ENCODE measurements at regions not wholly inside any gene's neighbourhood (a gene's known extent, or its start where the extent isn't known, plus 50 kb on each side); places are given as distances from the start of the nearest gene placed in this dataset.

DNA sequence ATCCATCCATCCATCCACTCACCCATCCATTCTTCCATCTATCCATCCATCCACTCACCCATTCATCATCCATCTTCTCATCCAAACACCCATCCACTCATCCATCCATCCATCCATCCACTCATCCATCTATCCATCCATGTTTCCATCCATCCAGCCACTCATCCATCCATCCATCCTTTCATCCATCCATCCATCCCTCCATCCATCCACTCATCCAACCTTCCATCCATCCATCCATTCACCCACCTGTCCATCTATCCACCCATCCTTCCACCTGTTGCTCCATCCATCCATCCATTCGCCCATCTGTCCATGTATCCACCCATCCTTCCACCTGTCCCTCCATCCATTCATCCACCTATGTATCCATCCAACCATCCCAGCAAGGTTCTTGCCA, 378.4 kb upstream of the PFKP start:
- DNase-seq, result no peak

DNA sequence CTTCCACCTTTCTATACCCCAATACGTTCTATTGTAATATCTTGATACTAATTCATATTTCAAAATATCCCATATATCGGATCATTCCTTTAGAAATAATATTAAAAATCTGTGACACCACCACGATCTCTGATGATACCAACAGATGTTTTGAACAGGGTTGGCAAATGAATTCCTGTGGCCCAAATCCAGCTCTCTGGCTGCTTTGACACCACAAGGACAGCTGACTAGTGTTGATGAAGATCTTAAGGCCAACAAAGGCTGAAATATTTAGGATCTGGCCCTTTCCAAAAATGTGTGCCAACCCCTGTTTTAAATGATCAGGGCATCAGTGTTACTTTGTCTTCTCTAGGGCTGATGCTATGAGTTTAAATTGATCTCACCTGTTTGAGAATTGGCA, 380.7 kb upstream of the PFKP start:
- DNase-seq, result no peak

DNA sequence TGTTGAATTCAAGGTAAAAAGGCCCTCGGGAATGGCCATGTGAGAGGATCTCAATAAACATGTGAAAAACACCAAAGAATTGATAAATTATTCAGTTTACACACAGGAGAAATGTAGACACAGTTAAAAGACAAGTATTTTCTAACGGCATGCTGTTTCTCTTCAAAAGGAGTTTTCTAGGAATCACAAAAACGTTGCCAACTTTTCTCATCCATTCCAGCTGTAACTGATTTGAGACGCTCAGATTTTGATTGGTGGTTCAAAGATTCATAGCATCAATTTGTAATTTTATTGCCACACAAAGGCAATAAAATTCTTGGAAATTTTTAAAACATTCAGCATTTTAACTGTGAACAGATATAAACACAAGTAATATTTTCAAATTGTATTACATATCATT, 384.9 kb upstream of the PFKP start:
- no peak for DNase-seq

DNA sequence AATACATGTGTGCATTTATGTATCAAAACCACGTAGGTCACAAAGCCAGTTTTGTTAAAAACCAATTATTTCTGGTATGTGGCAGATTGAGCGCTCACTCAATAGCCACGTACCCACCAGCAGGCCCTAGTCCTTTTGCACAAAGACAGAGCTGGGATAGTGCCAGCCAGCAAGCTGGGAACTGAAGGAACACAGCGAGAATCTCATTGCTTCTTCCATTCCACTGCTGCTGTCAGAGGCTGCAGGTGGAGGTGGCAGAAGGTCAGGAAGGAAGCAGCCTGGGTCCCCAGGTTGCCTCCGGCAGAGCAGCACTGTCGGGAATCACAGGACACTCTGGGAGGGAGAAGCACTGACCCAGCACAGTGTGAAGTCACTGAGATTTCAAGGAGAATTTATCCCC, 385.5 kb upstream of the PFKP start:
- DNase-seq, result no peak

DNA sequence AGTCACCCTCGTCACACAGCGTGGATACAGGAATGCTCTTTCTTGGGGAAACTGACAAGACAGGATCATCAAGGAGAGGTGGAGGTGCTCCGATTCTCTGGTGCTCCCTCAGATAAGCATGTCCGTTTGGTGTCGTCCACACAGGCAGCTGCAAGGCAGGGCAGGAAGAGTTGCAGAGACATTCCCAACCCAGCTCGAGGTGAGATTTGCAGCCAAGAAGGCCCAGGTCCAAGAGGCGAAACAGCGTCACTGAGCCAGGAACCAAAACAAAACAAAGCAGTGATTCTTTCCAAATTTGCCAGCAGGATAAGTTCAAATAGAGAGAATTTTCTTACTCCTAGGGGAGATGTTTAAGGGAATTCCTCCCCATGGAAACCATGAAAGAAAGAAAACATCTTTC, 386.5 kb upstream of the PFKP start:
- no peak for DNase-seq

DNA sequence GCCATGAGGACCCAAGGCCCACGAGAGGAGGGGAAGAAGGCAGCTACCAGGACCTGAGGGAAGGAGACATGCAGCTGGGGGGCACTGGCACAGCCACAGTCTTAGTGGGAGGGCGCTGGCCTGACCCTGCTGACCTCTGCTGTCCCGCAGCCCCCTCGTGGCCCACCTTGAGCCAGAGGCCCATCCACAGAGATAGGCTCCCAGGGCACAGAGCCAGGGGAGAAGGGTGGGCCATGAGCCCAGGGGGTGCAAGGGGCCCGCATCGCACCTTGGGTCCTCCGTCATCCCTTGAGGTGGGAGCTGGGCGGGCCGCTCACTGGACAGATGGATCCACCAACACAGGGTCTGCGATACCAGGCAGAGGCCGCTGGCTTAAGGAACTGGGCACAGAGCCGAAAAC, 387.7 kb upstream of the PFKP start:
- DNase-seq, result no peak

DNA sequence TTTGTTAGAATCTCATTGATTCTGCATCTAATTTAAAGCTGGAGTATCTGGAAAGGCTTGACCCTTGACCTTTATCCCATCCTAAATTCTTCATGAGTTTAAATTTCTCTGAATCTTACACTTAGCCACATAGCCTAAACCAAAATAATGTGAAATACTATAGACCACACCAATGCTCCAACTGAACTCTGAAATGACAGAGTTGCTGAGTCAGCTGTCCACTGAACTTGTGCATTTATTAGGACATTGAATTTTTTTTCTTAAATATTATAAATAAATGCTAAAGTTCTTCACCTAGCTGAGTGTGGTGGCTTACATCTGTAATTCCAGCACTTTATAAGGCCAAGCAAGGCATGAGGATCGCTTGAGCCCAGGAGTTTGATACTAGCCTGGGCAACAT, 390.9 kb upstream of the PFKP start:
- DNase-seq, result no peak

DNA sequence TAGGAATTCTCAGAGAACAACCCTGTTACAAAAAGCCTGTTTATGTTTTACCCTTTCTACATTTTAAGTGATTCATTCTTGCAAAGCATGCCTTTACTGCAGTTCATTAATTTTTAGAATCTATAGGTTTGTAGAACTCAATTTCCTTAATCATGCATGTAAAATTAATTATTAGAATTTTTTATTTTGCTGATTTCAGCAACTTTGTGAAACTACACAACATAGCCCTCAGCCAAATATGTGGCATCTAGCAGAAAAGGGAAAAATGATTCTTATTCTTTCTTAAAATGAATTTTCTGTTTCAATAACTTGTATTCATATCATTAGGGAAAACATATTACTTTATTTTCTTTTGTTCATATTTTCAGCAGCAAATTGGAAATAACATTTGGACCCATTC, 392.9 kb upstream of the PFKP start:
- no peak for DNase-seq

DNA sequence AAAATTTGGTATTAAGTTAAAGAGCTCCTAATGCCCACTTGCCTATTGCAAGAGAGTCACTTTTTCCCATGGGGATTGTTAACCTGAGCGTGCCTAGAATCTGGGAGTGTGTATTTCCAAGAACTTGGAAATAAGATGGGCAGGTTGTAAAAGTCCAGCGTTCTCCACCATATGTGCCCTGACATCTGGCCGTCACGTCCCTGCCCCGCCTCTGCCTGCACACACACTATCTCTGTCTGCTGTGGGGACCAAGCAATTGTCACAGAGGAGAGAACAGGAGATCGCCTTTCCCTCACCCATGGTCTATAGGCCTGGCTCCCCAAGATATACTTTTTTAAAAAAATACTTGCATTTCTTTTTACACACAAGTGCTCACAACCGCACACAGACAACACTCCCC, 396.5 kb upstream of the PFKP start:
- no peak for DNase-seq

DNA sequence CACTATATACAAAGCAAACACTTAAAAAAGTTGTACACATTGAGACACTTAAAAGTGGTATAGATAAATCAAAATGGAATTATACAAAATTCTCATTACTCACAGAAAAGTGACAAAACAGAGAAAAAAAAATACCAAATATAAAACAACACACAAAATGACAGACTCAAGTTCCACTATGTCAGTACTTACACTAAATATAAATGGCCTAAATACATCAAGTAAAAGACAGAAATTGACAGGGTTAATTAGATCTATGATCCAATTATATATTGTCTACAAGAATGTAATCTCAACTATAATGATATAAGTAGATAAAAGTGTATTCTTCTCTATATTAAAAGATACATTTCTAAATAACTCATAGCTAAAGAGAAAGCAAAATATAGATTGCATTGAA, 401.6 kb upstream of the PFKP start:
- DNase-seq, result no peak

DNA sequence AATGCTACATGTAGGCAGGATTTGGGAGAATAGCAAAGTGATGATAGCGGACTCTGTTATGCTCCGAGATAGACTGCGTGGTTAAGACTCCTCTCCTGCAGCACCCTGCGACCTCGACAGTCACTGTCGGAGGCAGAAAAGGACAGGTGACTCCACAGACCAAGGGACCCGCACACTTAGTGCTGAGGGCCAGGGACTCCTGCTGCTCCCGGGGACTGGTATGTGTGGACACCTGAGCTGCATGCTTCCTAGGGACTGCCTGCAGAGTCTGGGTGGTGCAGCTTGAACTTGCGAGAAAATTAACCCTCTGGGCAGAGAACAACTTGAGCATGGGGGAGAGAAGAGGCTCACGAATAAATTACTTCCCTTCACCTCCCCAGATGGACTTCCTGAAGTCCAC, 407.1 kb upstream of the PFKP start:
- DNase-seq, result no peak

DNA sequence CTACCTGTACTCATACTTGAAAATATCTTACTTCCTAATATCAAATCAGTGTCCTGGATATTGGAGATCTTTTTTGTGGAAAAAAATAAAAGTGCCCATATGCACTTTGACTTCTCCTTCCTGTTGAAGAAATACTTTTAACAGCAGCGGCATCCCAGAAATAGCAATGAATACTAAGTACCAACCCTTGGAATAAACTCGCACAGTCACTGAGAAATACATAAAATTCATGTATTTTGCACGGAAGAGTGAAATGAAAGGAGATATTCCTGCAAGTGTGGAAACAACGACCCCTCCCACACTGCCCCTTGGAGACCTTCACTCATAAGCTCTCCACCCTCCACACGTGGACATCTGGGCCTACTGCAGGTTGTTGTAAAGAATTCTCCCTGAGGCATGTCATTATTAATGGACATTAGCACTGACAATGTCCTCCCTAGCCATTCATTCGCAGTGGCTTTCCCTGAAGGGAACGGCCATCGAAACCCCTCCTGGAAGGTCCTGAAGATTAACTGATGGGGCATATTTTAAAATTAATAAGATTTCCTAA, 407.6 kb upstream of the PFKP start:
- no peak for DNase-seq

DNA sequence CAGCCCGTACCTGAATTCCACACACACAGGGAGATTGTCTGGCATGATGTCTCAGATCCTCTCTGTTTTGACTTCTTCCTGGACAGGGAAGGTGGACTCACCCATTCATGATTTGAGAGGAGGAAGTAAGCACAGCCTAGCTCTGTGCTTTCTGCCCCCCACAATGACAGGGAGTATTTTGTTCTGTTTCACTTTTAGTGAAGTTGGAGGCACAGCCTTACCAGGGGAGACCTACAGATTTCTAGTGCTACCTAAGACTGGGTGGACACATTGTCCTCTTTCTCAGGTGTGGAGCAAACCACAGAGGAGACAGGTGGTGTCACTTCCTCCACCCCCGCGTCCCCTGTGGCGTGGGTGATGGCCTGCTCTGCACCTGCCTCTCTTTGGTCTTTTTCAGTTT, 408.6 kb upstream of the PFKP start:
- DNase-seq, result no peak

DNA sequence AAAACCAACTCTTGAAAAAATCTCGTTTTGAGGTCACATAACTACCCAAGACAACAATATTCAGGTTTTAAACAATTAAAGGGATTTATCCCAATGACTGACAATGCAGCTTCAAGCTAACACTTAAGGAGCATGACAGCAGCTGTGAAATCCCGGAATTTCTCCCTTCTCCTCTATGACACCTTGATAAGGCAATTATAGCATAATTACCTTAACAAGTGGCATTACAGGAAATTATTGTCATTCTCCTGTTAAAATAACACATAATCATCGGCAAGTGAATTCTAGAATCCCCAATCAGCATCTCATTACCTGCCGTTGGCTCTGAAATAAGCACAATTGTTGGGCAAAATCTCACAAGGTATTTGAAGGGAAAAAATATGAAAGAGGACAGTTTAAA, 417.0 kb upstream of the PFKP start:
- DNase-seq, result no peak

DNA sequence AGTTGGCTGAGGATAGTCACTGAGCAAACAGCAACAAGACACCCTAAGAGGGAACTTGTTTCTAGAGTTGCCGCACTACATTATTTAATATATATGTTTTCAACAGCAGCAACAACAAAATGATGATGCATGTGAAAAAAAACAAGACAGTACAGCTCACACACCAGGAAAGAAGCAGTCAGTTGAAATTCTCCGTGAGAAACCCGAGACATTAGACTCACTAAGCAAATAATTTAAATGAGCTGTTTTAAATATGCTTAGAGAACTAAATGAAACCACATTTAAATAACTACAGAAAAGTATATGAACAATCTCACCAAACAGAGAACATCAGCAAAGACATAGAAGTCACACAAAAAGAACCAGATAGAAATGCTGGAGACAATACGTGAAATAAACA, 426.3 kb upstream of the PFKP start:
- DNase-seq, result no peak

DNA sequence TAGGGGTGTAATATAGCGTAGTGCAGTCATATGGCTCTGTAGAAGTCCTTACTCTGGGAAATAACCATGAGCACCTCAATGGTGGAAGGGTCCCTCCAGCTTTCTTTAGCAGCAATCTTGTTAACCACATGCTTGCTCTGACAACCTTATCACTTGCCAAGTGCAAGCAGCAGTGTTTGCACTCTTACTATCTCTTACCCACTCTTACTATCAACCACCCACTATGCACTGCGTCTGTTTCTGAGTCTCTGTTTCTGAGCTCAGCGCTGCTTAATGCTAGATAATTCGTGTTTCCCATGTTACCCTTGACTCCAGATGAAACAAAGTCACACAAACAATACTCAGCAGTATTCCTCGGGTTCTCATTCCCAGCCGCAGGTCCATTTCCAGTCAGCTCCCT, 433.7 kb upstream of the PFKP start:
- DNase-seq, result no peak

DNA sequence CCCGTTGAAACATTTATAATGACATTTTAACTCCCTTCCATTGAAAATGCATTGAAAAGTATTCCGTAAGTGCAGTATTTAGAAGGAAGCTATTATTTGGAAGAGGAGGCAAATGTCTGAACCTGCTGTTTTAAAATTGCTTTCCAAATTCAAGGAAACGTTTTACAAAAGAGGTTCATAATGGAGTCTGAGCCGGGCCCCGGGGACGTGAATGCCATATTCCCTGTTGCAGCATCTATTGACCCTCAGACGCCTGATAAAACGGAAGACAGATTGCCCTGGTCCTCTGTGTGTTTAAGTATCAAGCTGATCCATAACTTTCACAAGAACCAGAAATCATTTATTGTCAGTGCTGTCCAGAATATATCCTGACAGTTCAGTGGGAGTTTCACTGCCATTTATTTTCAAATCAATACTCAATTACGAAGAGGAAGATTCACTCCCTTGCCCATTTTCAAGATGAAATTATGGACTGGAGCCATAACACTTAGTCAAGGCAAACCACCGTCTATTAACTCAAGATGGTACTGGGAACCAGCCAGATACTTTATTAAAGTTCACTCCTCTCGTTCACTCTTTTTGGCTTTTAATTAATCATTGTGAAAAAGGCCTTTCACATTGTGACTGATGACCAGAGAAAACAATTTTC, 435.7 kb upstream of the PFKP start:
- no peak for DNase-seq

DNA sequence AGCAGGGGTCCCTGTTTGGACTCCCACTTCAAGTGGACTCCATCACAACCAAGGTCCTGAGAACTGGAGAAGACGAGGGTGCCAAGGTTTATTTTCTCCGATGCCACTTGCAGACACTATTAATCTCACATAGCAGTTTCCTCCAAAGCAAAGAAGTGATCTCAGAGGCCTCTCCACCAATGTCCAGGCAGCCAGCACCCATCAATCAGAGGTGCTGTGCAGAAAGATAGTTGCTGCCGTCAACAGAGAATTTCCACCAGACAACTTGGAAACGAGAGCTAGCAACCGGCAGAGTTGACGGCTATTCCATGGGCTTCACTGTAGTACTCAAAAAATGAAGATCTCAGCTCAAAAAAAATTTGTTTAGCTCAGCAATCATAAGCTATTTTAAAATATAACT, 438.6 kb upstream of the PFKP start:
- no peak for DNase-seq

DNA sequence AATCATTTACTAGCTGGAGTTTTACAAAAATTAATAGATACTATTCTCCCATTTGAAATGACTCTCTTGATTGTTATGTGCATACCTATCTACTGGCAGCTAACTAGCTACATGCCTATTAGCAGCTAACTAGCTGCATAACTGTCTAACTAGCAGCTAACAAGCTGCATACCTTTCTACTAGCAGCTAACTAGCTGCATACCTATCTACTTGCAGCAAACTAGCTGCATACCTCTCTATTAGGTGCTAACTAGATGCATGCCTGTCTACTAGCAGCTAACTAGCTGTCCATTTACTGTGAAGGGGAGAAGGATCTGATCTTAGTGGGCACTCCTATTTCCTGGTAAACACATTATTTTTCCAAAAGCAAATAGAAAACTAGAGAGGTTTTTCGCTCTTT, 439.4 kb upstream of the PFKP start:
- no peak for DNase-seq

DNA sequence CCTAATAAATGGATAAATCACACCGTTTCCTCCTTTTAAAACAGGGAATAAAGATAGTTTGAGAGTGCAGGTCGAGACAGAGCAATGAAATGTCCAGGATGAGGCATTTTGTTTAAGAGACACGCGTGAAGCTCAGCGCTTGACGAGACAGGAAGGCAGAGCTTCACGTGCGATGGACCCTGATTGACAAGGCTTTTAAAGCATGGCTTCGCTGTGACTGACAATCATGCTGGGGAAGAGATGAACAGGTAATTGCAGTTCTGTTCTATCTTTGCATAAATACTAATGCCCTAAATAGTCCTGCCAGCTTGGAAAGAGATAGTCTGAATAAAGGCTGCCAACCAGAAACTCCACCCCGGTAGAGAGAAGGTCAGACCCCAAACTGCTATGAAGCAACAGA, 442.3 kb upstream of the PFKP start:
- no peak for DNase-seq

DNA sequence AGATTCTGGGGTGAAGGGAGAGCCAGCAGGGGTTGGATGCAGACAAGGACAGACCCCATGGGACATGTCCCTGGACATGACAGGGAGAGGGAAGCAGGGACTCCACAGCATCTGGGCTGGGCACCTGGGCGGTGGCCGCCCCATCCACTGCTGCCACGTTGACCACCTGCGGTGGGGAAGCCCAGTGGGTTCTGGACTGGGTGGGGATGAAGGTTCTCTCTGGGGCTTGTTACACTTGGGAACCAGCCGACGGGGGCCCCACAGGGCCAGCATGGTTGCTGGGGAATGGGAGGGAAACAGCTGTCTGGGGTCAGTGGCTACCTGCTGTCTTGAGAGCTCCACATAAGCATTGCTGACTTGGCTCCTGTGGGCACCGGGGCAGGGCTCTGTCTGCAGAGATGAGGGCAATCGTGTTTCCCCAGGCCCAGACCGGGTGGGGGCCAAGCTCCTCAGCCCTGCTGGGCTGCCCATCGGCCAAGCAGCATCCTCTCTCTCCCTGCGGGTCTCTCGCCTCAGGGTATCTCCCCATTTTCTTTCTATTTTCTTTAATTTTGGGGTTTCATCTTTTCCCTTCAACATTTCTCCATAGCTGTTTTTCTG, 443.6 kb upstream of the PFKP start:
- DNase-seq, result no peak

DNA sequence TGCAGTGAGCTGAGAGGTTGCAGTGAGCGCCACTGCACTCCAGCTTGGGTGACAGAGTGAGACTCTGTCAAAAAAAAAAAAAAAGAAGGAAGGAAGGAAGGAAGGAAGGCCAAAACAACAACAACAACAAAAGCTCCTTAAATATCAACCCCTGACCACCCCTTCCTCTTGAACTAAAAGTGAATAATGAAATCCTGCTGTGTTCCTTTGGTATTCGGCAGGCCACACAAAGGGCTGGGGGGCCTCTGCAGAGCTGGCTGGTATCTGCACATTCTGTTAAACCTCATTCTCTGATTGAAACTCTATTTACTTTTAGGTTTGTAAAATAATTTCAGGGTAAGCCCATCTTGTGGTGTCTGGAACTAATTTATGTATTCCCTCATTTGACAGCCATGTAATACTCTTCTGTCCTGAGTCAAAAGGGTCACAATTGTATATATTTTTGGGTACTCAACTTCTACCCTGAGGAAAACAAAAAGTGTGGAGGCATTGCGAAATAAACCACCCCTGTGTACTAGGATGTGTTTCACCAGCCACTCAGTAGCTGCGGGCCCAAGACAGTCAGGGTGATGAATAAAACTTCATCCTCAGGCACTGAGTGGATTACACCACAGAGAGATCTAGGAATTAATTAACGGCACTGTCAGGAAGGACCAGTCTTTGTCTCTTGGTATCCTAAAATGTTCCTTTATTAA, 446.4 kb upstream of the PFKP start:
- no peak for DNase-seq

DNA sequence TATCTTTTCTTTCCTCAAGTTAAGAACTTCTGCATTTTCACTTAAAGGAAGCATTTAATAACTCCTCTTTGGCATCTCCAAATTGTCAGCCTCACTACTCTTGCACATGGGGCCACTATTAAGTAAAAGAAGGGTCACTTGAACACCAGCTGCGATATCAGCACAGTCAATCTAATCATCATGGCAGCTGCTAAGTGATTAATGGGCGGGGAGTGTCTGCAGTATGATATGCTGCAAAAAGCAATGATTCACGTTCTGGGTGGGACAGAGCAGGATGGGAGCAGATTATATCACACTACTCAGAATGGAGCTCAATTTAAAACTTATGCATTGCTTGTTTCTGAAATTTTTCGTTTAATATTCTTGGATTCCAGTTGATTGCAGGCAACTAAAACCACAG, 447.4 kb upstream of the PFKP start:
- no peak for DNase-seq

DNA sequence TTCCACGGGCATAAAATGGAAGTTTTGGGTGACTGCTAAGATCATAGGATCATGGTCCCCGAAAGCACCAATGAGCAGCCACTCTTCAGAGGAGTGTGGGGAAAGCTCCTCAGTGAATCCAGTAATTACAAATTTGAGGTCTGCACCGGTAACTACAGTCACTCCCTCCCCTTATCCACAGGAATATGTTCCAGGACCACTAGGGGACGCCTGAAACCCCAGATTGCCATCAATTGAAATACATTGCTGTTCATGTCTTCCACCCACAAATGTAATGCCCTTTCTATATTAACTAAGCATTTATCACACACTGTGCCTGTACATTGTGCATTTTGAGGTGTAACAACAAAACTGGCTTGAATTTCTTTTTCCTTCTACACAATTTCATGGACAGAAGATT, 447.9 kb upstream of the PFKP start:
- no peak for DNase-seq

DNA sequence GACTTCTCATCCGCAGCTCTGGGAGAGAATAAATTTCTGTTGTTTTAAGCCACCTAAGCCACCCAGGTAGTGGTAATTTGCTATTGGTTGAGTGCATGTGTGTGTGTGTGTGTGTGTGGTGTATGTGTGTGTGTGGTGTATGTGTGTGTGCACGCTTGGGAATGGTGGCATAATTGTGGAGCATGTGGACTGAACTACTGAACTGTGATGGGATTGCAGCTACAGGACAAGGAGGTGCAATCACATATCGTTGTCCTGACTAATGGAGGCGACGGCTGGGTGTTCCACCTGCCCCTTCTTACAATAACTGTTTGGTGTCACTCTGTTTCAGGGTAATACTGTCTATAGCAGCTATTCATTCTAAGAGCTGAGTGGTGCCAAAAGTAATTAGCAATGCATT, 448.7 kb upstream of the PFKP start:
- no peak for DNase-seq

All from activated CD4-positive, CD25-positive, alpha-beta regulatory T cell (primary cell).